Prostate gland (tissue), 2 donors: ENCODE measurements at regions not wholly inside any gene's neighbourhood (a gene's known extent, or its start where the extent isn't known, plus 50 kb on each side); places are given as distances from the start of the nearest gene placed in this dataset.
"Not testable (repeated sequence)": the region's sequence is repeated elsewhere in the genome, so short reads cannot be mapped to it uniquely, and the experiment has no call there.

ENCODE experiments used
- DNase-seq: peaks from one replicate; pipeline ENCODE4 v3.0.0-alpha.2; 2019; ENCODE audit warnings: low spot score
- H3K27ac ChIP-seq, 2 donors: fragments of 200-600 bp; sonication (generic); 2 replicates each; pipeline ENCODE4 v1.5.1; 2017 to 2019
- H3K27me3 ChIP-seq: fragments of 200-600 bp; sonication (generic); replicated peaks from 2 replicates; pipeline ENCODE4 v1.5.1; 2019; ENCODE audit not compliant: insufficient read depth
- H3K36me3 ChIP-seq, 2 donors: fragments of 200-600 bp; sonication (generic); 1 replicate in 1 of 2; 2 replicates in 1 of 2; pipeline versions ENCODE4 v1.5.1 to v1.8.1; 2017 to 2019
- H3K4me1 ChIP-seq: fragments of 200-600 bp; sonication (generic); replicated peaks from 2 replicates; pipeline ENCODE4 v1.5.1; 2019
- H3K4me3 ChIP-seq, 2 donors: fragments of 200-600 bp; sonication (generic); 2 replicates each; pipeline ENCODE4 v1.5.1; 2017 to 2019
- H3K9me3 ChIP-seq: fragments of 200-600 bp; sonication (generic); 2 replicates; pipeline ENCODE4 v1.5.1; 2017
- CTCF ChIP-seq, 4 experiments: fragments of 200-600 bp in 2 of 4; fragments of 450-650 bp in 2 of 4; sonication (generic) in 2 of 4; IDR thresholded peaks; 1 replicate in 3 of 4; 2 replicates in 1 of 4; pipeline ENCODE4 v1.5.1; 2016 to 2019; ENCODE audit warnings: antibody characterized with exemption in 4 of 4, mild to moderate bottlenecking in 2 of 4, moderate library complexity in 2 of 4
- POLR2A ChIP-seq: fragments of 450-650 bp; IDR thresholded peaks from one replicate; pipeline ENCODE4 v1.6.1; 2016; ENCODE audit warnings: antibody characterized with exemption, mild to moderate bottlenecking
- POLR2AphosphoS5 ChIP-seq: sonication (generic); formaldehyde crosslinking; IDR thresholded peaks from one replicate; pipeline ENCODE4 v1.6.1; 2017; ENCODE audit warnings: antibody characterized with exemption
- WGBS: methylation state at CpG from one replicate; pipeline ENCODE4 v1.1.5; 2018; 5-methylcytosine and 5-hydroxymethylcytosine counted together
- intact Hi-C: fragments of 100-400 bp; cut with DNase I; formaldehyde crosslinking; loops from one replicate; pipeline ENCODE4 v1.14.2; 2022

- Histone ChIP-seq H3K27me3 (no peaks in the 10 kb centered on the region), H3K27ac (no peak overlapping the region), H3K4me3 (no peak overlapping the region), H3K9me3 (no peaks in the 10 kb centered on the region), H3K36me3 (no peaks in the 10 kb centered on the region), H3K4me1 (no peaks in the 10 kb centered on the region)
- intact Hi-C loops = no loop called here
- TF ChIP-seq CTCF (IDR thresholded peaks at IDR 0.05) = no peak
- no peak for TF ChIP-seq POLR2A
- WGBS = 95% methylated on average over 1 of the region's 1 CpG
- DNase-seq = no peak
These were observed 64.7 kb upstream of the ATRNL1 start for GRCh38 chr10:115028419-115028818.

- Histone ChIP-seq H3K36me3 (no peaks in the 10 kb centered on the region), H3K27me3 (no peaks in the 10 kb centered on the region), H3K4me3 (no peak overlapping the region), H3K27ac (no peak overlapping the region), H3K9me3 (no peaks in the 10 kb centered on the region), H3K4me1 (no peaks in the 10 kb centered on the region)
- DNase-seq = no peak
- TF ChIP-seq CTCF (IDR thresholded peaks at IDR 0.05) (no peak), POLR2AphosphoS5 (no peak), POLR2A (no peak)
- 90% methylated on average over 8 of the region's 8 CpGs for WGBS
- intact Hi-C loops = no loop called here
These were observed 63.5 kb upstream of the ATRNL1 start for GRCh38 chr10:115029452-115030375.

- Histone ChIP-seq H3K36me3 (no peaks in the 10 kb centered on the region), H3K27ac (no peak overlapping the region), H3K4me3 (no peak overlapping the region), H3K4me1 (no peaks in the 10 kb centered on the region), H3K27me3 (no peaks in the 10 kb centered on the region), H3K9me3 (no peaks in the 10 kb centered on the region)
- intact Hi-C loops = no loop called here
- TF ChIP-seq CTCF (IDR thresholded peaks at IDR 0.05) = no peak
- peak; percentile 28 for TF ChIP-seq POLR2AphosphoS5
- no peak for DNase-seq
- 44% methylated on average over 8 of the region's 8 CpGs for WGBS
These were observed 62.5 kb upstream of the ATRNL1 start for GRCh38 chr10:115030483-115031200.

- Histone ChIP-seq H3K9me3 (no peaks in the 10 kb centered on the region), H3K27me3 (no peaks in the 10 kb centered on the region), H3K36me3 (no peaks in the 10 kb centered on the region), H3K4me1 (no peaks in the 10 kb centered on the region), H3K27ac (no peak overlapping the region), H3K4me3 (no peak overlapping the region)
- 93% methylated on average over 6 of the region's 6 CpGs for WGBS
- DNase-seq = no peak
- TF ChIP-seq POLR2AphosphoS5 (no peak), POLR2A (no peak), CTCF (IDR thresholded peaks at IDR 0.05) (no peak)
- intact Hi-C loops = no loop called here
These were observed 59.3 kb upstream of the ATRNL1 start for GRCh38 chr10:115033898-115034297.

GRCh38 chr10:115039781-115040180 lies 53.4 kb upstream of the ATRNL1 start:
- H3K27ac ChIP-seq, H3K4me1 ChIP-seq, DNase-seq, H3K4me3 ChIP-seq, intact Hi-C loops, H3K36me3 ChIP-seq, H3K9me3 ChIP-seq, H3K27me3 ChIP-seq: not testable (repeated sequence)
- WGBS = 96% methylated on average over 1 of the region's 1 CpG
